ENCODE measurements at regions not wholly inside any gene's neighbourhood (a gene's known extent, or its start where the extent isn't known, plus 50 kb on each side); places are given as distances from the start of the nearest gene placed in this dataset.

- TF ChIP-seq CTCF (IDR thresholded peaks at IDR 0.05) (no peak), EP300 (IDR thresholded peaks at IDR 0.05) (no peak), POLR2A (IDR thresholded peaks at IDR 0.05) (no peak)
Measured at GRCh38 chr14:40630471-40630870, 976.2 kb upstream of the LRFN5 start.
